Dermis microvascular lymphatic vessel endothelial cell (primary cell): ENCODE measurements at regions not wholly inside any gene's neighbourhood (a gene's known extent, or its start where the extent isn't known, plus 50 kb on each side); places are given as distances from the start of the nearest gene placed in this dataset.

Experiments used
- DNase-seq, 2 donors: peaks; one replicate each; pipeline versions ENCODE4 v3.0.0 to v3.0.0-alpha.2; 2010; ENCODE audit warnings: low read depth in 2 of 2

- no peak for DNase-seq
These were observed 266.0 kb upstream of the ZNF462 start for GRCh38 chr9:106596984-106597383.

- DNase-seq, result no peak
These were observed 261.9 kb upstream of the ZNF462 start for GRCh38 chr9:106600955-106601560.

- no peak for DNase-seq
These were observed 260.6 kb upstream of the ZNF462 start for GRCh38 chr9:106602344-106602743.

- DNase-seq, result no peak
These were observed 249.7 kb upstream of the ZNF462 start for GRCh38 chr9:106613250-106613737.

DNA sequence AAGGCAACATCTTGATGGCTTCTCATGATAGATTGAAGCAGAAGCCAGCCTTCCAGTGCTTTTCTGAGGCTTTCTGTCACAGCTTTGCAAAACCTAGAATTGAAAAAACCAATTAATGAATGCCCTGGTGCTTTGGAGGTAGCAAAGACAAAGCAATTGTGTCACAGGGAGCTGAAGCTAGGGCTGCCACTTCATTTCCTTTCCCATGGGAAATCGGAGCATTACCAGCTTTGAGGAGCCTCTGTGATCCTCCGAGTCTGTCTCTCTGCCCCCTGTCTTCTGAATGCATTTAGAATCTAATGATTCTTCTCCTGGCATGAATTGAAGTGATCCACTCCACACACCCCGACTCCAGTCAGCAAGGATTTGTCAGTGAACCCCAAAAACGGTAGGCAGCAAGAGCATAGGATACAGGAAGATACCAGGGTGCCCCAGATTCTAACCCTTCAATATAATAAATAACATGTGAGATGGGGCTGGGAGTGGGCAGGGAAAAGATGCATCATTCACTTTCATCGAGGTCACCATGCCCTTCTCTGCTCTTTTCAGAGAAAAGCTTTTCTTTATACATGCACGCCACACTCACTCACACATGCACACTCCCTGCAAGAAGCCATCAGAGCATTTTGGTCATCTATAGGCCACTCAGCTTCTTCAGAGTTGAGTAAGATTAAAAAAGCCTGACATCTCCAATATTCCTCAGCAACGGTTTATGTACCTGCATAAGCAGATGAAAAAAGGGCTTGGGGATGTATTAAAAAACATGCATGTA, 247.7 kb upstream of the ZNF462 start:
- no peak for DNase-seq

DNA sequence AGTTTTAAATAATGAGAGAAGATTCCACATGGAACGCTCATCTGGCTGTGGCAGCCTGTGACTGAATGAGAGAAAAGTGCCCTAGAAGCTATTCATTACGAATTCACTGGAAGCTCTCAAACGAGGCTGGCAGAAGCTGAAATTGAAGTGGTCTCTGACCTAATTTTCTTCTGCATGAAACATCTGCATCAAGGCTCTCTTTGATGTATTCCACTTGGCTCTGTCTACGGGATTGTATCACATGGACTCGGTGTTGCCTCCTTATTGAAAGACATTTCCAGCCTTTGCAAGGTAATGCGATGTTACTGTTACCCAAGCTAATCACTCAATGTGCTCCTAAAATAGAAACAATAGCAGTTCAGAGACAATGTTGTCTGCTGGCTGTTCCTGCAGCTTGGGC, 246.9 kb upstream of the ZNF462 start:
- no peak for DNase-seq

DNA sequence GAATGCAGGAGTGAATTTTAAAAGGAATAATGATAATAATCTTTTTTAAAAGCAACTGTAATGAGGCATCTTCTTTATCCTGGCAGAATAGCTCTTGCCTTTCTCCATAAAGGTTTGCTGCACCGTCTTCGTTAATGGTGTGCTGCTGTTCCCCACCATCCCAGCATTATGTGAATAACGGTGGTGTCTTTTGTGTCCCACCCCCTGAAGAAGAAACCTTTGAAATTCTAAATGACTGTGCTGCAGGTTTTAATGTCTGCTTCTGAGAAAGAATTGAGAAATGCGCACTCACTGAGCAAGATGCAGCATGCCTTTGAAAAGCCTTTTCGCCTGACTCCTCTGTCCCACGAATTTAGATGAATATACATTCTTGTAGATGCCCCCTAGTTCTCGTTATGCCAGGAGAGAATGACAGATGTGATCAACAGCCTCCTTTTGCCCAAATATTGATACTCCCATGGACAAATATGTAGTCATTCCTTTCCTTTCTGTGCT, 246.1 kb upstream of the ZNF462 start:
- DNase-seq, result no peak

DNA sequence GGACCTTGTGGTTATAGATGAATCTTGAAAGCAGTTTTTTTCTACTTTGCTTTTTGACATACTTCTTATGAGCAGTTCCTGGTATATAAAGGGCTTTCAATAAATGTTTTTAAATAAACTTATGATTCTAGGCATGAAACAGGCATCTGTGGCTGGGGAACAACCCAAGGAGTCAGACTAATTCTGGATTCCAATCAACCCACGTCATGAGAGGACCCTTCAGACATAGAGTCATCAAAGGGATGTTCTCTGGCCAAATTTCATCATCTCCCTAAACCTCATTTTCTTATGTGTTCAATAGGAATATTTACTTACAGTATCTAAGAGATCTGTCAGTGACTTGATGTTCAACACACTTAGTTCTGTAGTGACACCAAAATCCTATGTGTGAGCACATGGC, 243.8 kb upstream of the ZNF462 start:
- DNase-seq, result no peak

DNA sequence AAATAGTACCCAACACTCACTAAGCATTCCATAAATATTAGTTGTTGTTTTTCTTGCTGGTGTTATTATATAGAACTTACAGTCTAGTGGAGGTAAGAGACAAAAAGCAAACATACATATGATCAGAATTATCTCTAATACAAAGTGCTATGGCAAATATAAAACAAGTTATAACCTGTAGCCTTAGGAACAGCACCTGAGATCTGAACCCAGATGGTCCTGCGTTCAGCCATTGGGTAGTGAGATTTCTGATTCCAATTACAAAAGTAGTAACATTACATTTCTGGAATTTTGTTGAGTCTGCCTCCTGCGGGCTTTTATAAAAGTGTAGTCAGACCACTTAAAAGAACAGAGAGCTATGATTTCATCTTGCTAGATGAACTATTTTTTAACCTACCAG, 242.9 kb upstream of the ZNF462 start:
- no peak for DNase-seq

GRCh38 chr9:106620866-106621265, 242.1 kb upstream of the ZNF462 start:
- DNase-seq, result no peak

DNA sequence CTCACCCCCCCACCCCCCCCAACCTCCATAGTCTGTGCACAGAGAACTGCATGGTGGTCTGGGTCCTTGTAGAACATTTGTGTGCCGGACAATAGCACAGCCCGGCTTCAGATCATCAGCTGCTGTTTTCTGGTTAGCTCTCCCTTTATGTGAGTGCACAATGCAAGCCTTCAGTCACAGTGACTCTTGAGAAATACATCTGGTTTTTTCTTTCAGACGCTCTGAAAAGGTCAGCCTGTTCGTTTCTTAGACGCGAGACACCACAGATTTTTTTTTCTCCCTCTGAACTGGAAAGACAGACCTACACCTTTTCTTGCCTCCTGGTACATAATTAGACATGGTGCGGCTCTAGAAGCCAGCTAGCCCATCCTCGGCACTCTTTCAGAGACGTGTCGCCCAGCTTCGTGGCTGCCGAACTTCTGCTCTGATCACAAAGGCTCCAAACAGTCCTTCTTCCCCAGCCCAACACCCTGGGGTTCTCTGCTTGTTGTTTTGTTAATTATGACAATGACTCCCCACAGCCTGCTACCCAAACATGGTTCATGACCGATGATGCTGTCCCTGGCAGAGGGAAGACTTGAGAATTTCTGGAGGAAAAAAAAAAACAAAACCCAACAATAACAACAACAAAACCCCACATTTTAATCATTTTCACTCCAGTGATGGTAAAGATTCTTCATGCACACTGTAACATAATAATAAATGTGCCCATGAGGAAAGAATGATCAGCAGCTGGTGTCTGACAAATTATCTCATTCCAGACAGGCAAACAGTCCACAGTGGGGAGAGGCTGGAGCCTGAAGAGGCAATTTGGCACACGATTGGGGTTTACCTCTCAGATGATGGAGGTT, 241.4 kb upstream of the ZNF462 start:
- DNase-seq, result no peak

- DNase-seq, result no peak
These were observed 240.8 kb upstream of the ZNF462 start for GRCh38 chr9:106622164-106622487.

DNA sequence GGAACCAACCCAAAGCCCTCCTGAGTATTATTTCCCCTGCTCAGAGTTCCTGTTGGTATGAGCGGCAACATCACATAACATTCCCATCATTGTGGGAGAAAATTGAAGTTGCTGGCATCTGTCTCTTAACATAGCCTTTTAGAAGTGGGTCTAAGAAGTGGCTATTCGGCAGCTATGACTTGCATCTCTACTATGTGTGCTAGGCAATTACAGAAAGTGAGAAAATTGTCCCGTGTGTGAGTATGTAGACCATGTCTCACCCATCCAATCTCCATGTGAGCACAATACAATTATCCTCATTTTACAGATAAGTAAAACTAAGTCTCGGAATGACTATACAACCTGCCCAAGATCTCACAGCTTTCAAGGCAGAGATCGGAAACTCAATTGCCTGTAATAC, 239.4 kb upstream of the ZNF462 start:
- DNase-seq, result no peak

DNA sequence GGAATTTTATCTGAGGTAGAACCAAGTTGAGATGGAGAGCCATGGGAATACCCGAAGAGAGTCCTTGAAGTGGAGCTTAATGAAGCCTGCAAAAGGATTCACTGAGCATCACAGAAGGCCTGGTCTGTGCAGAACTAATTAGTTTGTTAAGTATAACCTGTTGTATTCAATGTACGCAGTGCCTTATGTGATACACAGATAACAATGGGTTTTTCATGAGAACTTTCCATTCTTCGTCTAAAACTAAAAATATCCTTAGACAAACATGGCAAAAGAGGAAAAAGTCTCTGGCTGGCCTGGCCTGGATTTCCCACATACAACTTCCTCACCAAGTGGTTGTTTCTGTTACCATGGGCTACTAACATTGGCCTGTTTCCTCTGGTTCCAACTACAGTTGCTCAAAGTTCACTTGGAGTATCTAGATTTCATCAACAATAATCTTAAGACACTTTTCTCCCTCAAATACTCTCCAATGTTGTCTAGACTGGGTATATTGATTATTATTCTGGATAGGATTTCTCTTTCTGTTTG, 237.6 kb upstream of the ZNF462 start:
- no peak for DNase-seq

DNA sequence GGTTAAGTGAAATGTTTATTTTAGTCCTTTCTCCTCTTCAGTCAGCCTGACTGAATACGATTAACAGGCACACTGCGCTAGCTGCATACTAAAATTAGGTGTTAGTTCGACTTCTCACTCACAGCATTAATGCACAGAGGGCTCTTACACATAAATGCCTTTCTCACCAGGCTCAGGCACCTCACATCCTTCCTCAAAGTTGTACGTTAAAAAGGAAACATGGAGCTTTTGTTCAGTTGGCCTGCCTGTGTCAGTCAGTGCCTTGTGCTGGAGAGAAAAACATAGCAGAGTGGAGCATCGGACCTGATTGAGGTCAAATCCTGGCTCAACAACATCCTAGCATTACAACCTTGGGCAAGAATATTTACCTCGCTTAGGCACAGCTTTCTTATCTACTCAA, 236.0 kb upstream of the ZNF462 start:
- no peak for DNase-seq

DNA sequence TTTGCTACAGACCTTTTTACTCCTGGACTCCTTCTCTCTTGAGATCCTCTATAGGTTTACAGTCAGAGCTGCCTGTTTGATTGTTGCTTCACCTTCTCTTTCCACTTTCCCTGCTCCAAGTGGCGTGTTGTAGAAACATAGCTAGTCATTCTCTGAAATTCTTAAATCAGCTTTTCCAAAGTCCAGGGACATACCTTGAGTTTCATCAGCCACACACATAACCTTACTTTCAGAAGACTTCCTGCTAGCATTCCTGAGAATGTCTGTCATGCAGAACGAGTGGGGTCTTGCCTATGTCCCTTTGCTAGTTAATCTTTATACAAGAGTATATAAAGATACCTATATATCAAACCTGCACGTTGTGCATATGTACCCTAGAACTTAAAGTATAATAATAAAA, 230.3 kb upstream of the ZNF462 start:
- DNase-seq, result no peak

- no peak for DNase-seq
These were observed 228.8 kb upstream of the ZNF462 start for GRCh38 chr9:106634183-106634582.

GRCh38 chr9:106634641-106635040, 228.3 kb upstream of the ZNF462 start:
- no peak for DNase-seq

DNA sequence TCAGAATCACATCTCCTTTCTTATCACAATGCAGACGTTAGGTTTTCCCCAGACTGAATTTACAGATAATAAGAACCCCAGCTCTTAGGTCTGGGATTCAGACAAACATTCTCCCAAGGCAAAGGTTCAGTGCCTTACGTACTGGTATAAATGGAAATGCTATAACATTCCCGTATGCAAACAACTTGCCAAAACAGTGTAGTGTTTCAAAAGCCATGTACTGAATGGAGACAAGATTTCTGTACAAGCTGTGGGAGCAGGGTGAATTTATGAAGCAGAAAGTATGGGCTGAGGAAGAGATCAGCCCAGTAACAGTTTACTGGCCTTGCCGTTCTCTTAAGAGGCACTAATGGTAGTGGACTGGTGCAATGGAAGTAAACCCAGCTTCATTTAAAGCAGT, 225.5 kb upstream of the ZNF462 start:
- no peak for DNase-seq

GRCh38 chr9:106639873-106640568, 222.9 kb upstream of the ZNF462 start:
- DNase-seq, result no peak

GRCh38 chr9:106643211-106643930, 219.6 kb upstream of the ZNF462 start:
- no peak for DNase-seq
